Trophoblast cell (in vitro differentiated cells and primary cell): ENCODE measurements at regions not wholly inside any gene's neighbourhood (a gene's known extent, or its start where the extent isn't known, plus 50 kb on each side); places are given as distances from the start of the nearest gene placed in this dataset.

ENCODE experiments used
- DNase-seq, 2 donors: peaks; one replicate each; pipeline ENCODE4 v3.0.0-alpha.2; 2016
- H2AFZ ChIP-seq: 2 replicates; pipeline ENCODE4 v1.6.1; 2013; ENCODE audit warnings: low read length, moderate library complexity, mild to moderate bottlenecking; ENCODE audit not compliant: insufficient read depth, poor library complexity
- H2AK5ac ChIP-seq: 2 replicates; pipeline ENCODE4 v1.6.1; 2013; ENCODE audit warnings: mild to moderate bottlenecking, low read length
- H2BK120ac ChIP-seq: 2 replicates; pipeline ENCODE4 v1.6.1; 2013; ENCODE audit warnings: low read length, mild to moderate bottlenecking, moderate library complexity; ENCODE audit not compliant: insufficient read depth, poor library complexity
- H2BK12ac ChIP-seq: 2 replicates; pipeline ENCODE4 v1.6.1; 2013; ENCODE audit warnings: mild to moderate bottlenecking, low read length, moderate library complexity
- H2BK5ac ChIP-seq: 2 replicates; pipeline ENCODE4 v1.6.1; 2013; ENCODE audit warnings: low read length, low read depth, moderate library complexity, mild to moderate bottlenecking; ENCODE audit not compliant: poor library complexity
- H3K14ac ChIP-seq: 2 replicates; pipeline ENCODE4 v1.6.1; 2013; ENCODE audit warnings: mild to moderate bottlenecking, low read length
- H3K18ac ChIP-seq: 2 replicates; pipeline ENCODE4 v1.6.1; 2013; ENCODE audit warnings: mild to moderate bottlenecking, low read length
- H3K23ac ChIP-seq: 2 replicates; pipeline ENCODE4 v1.6.1; 2013; ENCODE audit warnings: low read length
- H3K27ac ChIP-seq: 2 replicates; pipeline ENCODE4 v1.5.1; 2013; ENCODE audit warnings: low read depth, mild to moderate bottlenecking, inconsistent platforms, low read length, moderate library complexity
- H3K27me3 ChIP-seq: 2 replicates; pipeline ENCODE4 v1.6.1; 2013; ENCODE audit warnings: inconsistent platforms, mild to moderate bottlenecking, low read length, moderate library complexity; ENCODE audit not compliant: insufficient read depth
- H3K36me3 ChIP-seq, 2 experiments: 1 replicate in 1 of 2; 2 replicates in 1 of 2; pipeline ENCODE4 v1.6.1; 2013; ENCODE audit warnings: low read length in 2 of 2, mild to moderate bottlenecking in 2 of 2, moderate library complexity in 1 of 2; ENCODE audit not compliant: insufficient read depth in 2 of 2, control insufficient read depth in 1 of 2
- H3K4ac ChIP-seq: 2 replicates; pipeline ENCODE4 v1.6.1; 2013; ENCODE audit warnings: low read depth, mild to moderate bottlenecking, low read length, moderate library complexity
- H3K4me1 ChIP-seq, 2 experiments: 1 replicate in 1 of 2; 2 replicates in 1 of 2; pipeline ENCODE4 v1.6.1; 2013; ENCODE audit warnings: low read length in 2 of 2, mild to moderate bottlenecking in 2 of 2, moderate library complexity in 1 of 2; ENCODE audit not compliant: insufficient read depth in 2 of 2, control insufficient read depth in 1 of 2
- H3K4me2 ChIP-seq: 2 replicates; pipeline ENCODE4 v1.6.1; 2013; ENCODE audit warnings: inconsistent platforms, mild to moderate bottlenecking, low read length, moderate library complexity
- H3K4me3 ChIP-seq: 2 replicates; pipeline ENCODE4 v1.5.1; 2013; ENCODE audit warnings: mild to moderate bottlenecking, low read depth, low read length, inconsistent platforms
- H3K79me1 ChIP-seq: one replicate; pipeline ENCODE4 v1.6.1; 2013; ENCODE audit warnings: low read length
- H3K79me2 ChIP-seq: 2 replicates; pipeline ENCODE4 v1.6.1; 2013; ENCODE audit warnings: low read length, mild to moderate bottlenecking; ENCODE audit not compliant: control insufficient read depth, insufficient read depth, poor library complexity
- H3K9ac ChIP-seq: 2 replicates; pipeline ENCODE4 v1.6.1; 2013; ENCODE audit warnings: mild to moderate bottlenecking, low read length
- H3K9me3 ChIP-seq: 2 replicates; pipeline ENCODE4 v1.6.1; 2013; ENCODE audit warnings: low read depth, mild to moderate bottlenecking, control low read depth, inconsistent platforms, low read length; ENCODE audit not compliant: insufficient read depth
- H4K12ac ChIP-seq: 2 replicates; pipeline ENCODE4 v1.6.1; 2013; ENCODE audit warnings: low read depth, mild to moderate bottlenecking, low read length, moderate library complexity
- H4K8ac ChIP-seq: 2 replicates; pipeline ENCODE4 v1.6.1; 2013; ENCODE audit warnings: low read depth, mild to moderate bottlenecking, low read length, moderate library complexity
- H4K91ac ChIP-seq: one replicate; pipeline ENCODE4 v1.6.1; 2013; ENCODE audit warnings: low read depth, mild to moderate bottlenecking, low read length, moderate library complexity
- WGBS: extraction: QIAGEN DNeasy Blood & Tissue Kit; methylation state at CpG from one replicate; pipeline ENCODE4 v1.1.7; 2013; ENCODE audit warnings: missing lambda C conversion rate; ENCODE audit not compliant: insufficient read length, insufficient coverage; ENCODE audit errors: extremely low coverage; 5-methylcytosine and 5-hydroxymethylcytosine counted together

DNA sequence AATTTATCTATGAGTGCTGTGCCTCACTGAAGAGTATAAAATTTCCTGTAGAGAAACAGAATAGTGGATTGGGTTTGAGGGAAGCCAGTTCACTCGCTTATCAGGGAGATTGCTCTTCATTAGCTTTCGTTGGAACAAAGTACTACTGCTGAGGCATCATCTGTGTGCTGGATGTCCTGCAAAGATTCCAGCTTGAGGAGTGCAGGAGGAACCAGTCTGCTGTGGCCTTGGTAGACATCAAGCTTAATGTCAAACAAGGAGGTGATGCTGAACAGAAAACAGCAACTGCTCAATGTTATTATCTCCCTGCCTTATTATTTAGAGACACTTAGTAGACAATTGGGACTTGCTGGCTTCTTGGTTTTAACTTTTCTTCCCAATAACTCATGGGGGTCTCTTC is 297.5 kb upstream of the DPH6 start:
- Histone ChIP-seq H3K27me3 (no peaks in the 10 kb centered on the region), H3K4ac (no peak overlapping the region), H2BK5ac (no peak overlapping the region), H3K23ac (no peak overlapping the region), H3K14ac (no peak overlapping the region), H3K4me1 (no peaks in the 10 kb centered on the region), H3K9me3 (no peaks in the 10 kb centered on the region), H4K8ac (no peak overlapping the region), H2BK12ac (no peak overlapping the region), H3K9ac (no peak overlapping the region), H2AK5ac (no peak overlapping the region), H4K12ac (no peak overlapping the region), H3K4me2 (no peak overlapping the region), H3K27ac (no peak overlapping the region), H2BK120ac (no peak overlapping the region), H3K79me2 (no peaks in the 10 kb centered on the region), H3K79me1 (no peaks in the 10 kb centered on the region), H3K4me3 (no peak overlapping the region), H2AFZ (no peak overlapping the region), H3K36me3 (no peaks in the 10 kb centered on the region), H3K18ac (no peak overlapping the region), H4K91ac (no peak overlapping the region)
- no CpG with 5 or more reads among the region's 2 CpGs for WGBS
- no peak for DNase-seq

DNA sequence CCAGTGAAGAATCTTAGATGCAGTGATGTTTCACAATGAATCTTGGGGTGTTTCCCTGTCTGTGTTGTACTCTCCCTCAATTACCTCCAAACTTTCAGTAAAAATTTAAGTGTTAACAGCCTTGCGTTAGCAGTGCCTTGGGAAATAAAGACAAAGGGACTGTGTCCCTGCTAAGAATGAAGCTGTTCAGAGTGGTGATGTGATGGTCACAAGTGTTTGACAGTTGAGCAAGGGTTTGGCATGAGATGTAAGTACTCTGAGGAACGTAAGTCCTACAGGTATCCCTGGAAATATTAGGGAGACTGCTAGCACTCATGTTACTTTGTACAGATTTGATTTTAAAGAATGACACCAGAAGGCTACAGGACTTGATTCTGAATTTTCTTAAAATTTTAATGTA is 304.3 kb upstream of the DPH6 start:
- Histone ChIP-seq H4K91ac (no peak overlapping the region), H3K36me3 (no peaks in the 10 kb centered on the region), H3K4me3 (no peak overlapping the region), H2AK5ac (no peak overlapping the region), H3K27me3 (no peaks in the 10 kb centered on the region), H4K12ac (no peak overlapping the region), H3K9me3 (no peaks in the 10 kb centered on the region), H3K27ac (no peak overlapping the region), H3K14ac (no peak overlapping the region), H2BK120ac (no peak overlapping the region), H3K79me1 (no peaks in the 10 kb centered on the region), H2BK5ac (no peak overlapping the region), H3K9ac (no peak overlapping the region), H3K4me1 (no peaks in the 10 kb centered on the region), H2BK12ac (no peak overlapping the region), H2AFZ (no peak overlapping the region), H4K8ac (no peak overlapping the region), H3K18ac (no peak overlapping the region), H3K4me2 (no peak overlapping the region), H3K79me2 (no peaks in the 10 kb centered on the region), H3K23ac (no peak overlapping the region), H3K4ac (no peak overlapping the region)
- DNase-seq, result no peak
- WGBS, result no CpG with 5 or more reads among the region's 2 CpGs

DNA sequence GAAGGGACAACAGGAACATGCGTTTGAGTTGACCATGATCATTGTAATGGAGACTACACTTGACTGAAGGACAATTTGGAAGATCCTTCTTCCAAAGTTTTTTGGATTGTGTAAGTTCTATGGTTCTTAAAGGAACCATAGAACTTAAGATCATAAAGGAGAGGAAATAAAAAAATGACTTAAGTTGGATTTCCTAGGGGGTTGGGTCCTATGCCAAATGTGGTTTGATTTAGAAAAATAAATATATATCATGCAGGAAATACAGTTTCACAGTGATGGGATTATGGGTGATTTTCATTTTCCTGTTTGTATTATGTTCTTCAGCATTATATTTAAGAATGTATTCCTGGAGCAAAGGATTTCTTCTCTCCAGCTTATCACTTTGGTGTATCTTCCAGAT is 305.5 kb upstream of the DPH6 start:
- Histone ChIP-seq H3K4me1 (no peaks in the 10 kb centered on the region), H3K14ac (no peak overlapping the region), H2AK5ac (no peak overlapping the region), H4K12ac (no peak overlapping the region), H2BK5ac (no peak overlapping the region), H4K8ac (no peak overlapping the region), H3K9me3 (no peaks in the 10 kb centered on the region), H3K79me1 (no peaks in the 10 kb centered on the region), H3K4me3 (no peak overlapping the region), H3K4ac (no peak overlapping the region), H3K9ac (no peak overlapping the region), H4K91ac (no peak overlapping the region), H3K79me2 (no peaks in the 10 kb centered on the region), H3K4me2 (no peak overlapping the region), H3K27me3 (no peaks in the 10 kb centered on the region), H3K36me3 (no peaks in the 10 kb centered on the region), H3K23ac (no peak overlapping the region), H2AFZ (no peak overlapping the region), H3K27ac (no peak overlapping the region), H3K18ac (no peak overlapping the region), H2BK120ac (no peak overlapping the region), H2BK12ac (no peak overlapping the region)
- no peak for DNase-seq
- WGBS, result no CpG with 5 or more reads among the region's 1 CpG

DNA sequence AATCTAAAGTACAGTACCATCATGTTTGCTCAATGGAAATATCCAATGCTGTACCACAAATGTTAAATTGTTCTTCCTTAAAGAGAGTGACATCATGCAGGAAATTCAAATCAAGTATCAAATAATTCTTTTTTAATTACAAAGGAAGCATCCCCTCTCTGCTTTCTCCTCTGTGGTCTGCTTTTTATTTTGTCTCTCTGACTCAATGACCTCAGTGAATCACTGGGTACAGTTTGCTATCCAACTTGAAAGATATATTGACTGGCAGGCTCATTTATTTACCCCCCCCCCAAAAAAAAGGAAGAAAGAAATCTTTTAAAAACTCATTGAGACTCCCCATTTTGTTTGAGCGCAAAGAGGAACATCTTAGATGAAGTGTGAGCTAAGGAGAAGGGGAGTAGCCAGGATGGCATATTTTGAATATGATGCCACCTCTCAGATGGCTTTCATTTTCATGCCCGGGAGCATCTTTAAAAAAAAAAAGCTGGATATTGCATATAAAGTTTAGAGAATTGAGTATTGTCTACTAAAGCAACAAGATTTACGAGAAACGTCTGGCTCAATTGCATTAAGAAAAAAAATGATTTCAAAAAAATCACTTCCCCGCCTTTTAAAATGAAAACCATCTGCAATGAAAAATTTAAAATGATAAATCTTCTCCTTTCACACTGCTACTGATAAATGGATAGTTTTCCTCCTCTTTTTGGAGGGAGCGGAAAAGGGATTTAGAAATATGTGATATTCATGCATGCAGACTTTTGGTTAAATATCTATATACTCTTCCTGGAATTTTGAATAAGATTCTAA is 307.1 kb upstream of the DPH6 start:
- Histone ChIP-seq H2BK5ac (no peak overlapping the region), H3K9me3 (no peaks in the 10 kb centered on the region), H3K23ac (no peak overlapping the region), H3K79me2 (no peaks in the 10 kb centered on the region), H3K27me3 (no peaks in the 10 kb centered on the region), H3K79me1 (no peaks in the 10 kb centered on the region), H2BK120ac (no peak overlapping the region), H3K36me3 (no peaks in the 10 kb centered on the region), H3K27ac (no peak overlapping the region), H2AK5ac (no peak overlapping the region), H2AFZ (no peak overlapping the region), H2BK12ac (no peak overlapping the region), H3K18ac (no peak overlapping the region), H3K4ac (no peak overlapping the region), H4K91ac (no peak overlapping the region), H3K4me1 (no peaks in the 10 kb centered on the region), H4K12ac (no peak overlapping the region), H4K8ac (no peak overlapping the region), H3K9ac (no peak overlapping the region), H3K4me3 (no peak overlapping the region), H3K4me2 (no peak overlapping the region), H3K14ac (no peak overlapping the region)
- WGBS, result no CpG with 5 or more reads among the region's 6 CpGs
- DNase-seq, result no peak
